Motor neuron (in vitro differentiated cells): ENCODE measurements at regions not wholly inside any gene's neighbourhood (a gene's known extent, or its start where the extent isn't known, plus 50 kb on each side); places are given as distances from the start of the nearest gene placed in this dataset.
A peak's percentile ranks its signal among the peaks of the same experiment; 100 is the strongest.

Experiments
- ATAC-seq, 8 experiments: fragments of 200-7000 bp; cut with Tn5 transposase; replicated peaks in 6 of 8; 2 replicates each; pipeline ENCODE4 v1.8.0; 2021; ENCODE audit warnings: mild to moderate bottlenecking in 8 of 8, moderate library complexity in 8 of 8
- H3K27ac ChIP-seq, 2 donors: fragments of 250-450 bp; sonication (Bioruptor Pico); 2 replicates each; pipeline ENCODE4 v1.9.0; 2021; ENCODE audit warnings: antibody characterized with exemption in 2 of 2, mild to moderate bottlenecking in 2 of 2, moderate library complexity in 1 of 2
- H3K4me1 ChIP-seq, 2 donors: fragments of 250-450 bp; sonication (Bioruptor Pico); replicated peaks in 1 of 2; 2 replicates each; pipeline ENCODE4 v1.6.1; 2021; ENCODE audit warnings: antibody characterized with exemption in 2 of 2, mild to moderate bottlenecking in 2 of 2, moderate library complexity in 1 of 2
- H3K4me3 ChIP-seq, 5 donors: fragments of 250-450 bp; sonication (Bioruptor Pico); 2 replicates each; pipeline ENCODE4 v1.9.0; 2021; ENCODE audit warnings: antibody characterized with exemption in 5 of 5, mild to moderate bottlenecking in 5 of 5, moderate library complexity in 4 of 5
- WGBS, 10 experiments: fragments of 450-650 bp; shearing (Covaris generic); methylation state at CpG; one replicate each; pipeline ENCODE4 v1.0.0; 2022; 5-methylcytosine and 5-hydroxymethylcytosine counted together
- in situ Hi-C, 9 experiments: fragments of 400-800 bp; cut with MboI; loops; one replicate each; pipeline ENCODE4 v1.15.0; 2021; ENCODE audit warnings: low sequenced_read_pairs in 9 of 9, low pct_unique_long_range_greater_than_20kb in 2 of 9; ENCODE audit not compliant: unreplicated experiment in 9 of 9

GRCh38 chr9:111236332-111236731, 93.7 kb downstream of the OR2K2 start:
- ATAC-seq = no peak
- in situ Hi-C loops = no loop called here
- Histone ChIP-seq H3K4me3 (no peak overlapping the region), H3K4me1 (no peaks in the 10 kb centered on the region), H3K27ac (no peak overlapping the region)
- 17 to 100% (median 63%) methylated on average over 1 to 2 of the region's 2 CpGs; no CpG with 5 or more reads in 1 of the 10 experiments for WGBS, 10 experiments

- in situ Hi-C loops = no loop called here
- Histone ChIP-seq H3K4me3 (no peak overlapping the region), H3K27ac (no peak overlapping the region), H3K4me1 (no peaks in the 10 kb centered on the region)
- WGBS, 10 experiments = 50 to 94% (median 67%) methylated on average over 1 to 2 of the region's 3 CpGs; no CpG with 5 or more reads in 3 of the 10 experiments
- ATAC-seq = no peak
Measured at GRCh38 chr9:111233963-111234362, 96.1 kb downstream of the OR2K2 start.

- Histone ChIP-seq H3K27ac (no peak overlapping the region), H3K4me3 (no peak overlapping the region), H3K4me1 (no peaks in the 10 kb centered on the region)
- in situ Hi-C loops = no loop called here
- peak in 1 of 8 experiments; percentile 25 for ATAC-seq
- WGBS, 10 experiments = 0 to 80% (median 49%) methylated on average over 1 to 7 of the region's 8 CpGs
Measured at GRCh38 chr9:111232997-111233790, 96.8 kb downstream of the OR2K2 start.

- WGBS, 10 experiments = 63 to 92% (median 85%) methylated on average over 1 to 3 of the region's 3 CpGs; no CpG with 5 or more reads in 2 of the 10 experiments
- ATAC-seq = no peak
- H3K27ac ChIP-seq = no peak overlapping the region
- H3K4me3 ChIP-seq = no peak overlapping the region
- H3K4me1 ChIP-seq = no peaks in the 10 kb centered on the region
- in situ Hi-C loops = no loop called here
Measured at GRCh38 chr9:111231801-111232580, 98.0 kb downstream of the OR2K2 start.

- Histone ChIP-seq H3K4me1 (no peaks in the 10 kb centered on the region), H3K27ac (no peak overlapping the region), H3K4me3 (no peak overlapping the region)
- WGBS, 10 experiments = 0 to 86% (median 50%) methylated on average over 1 of the region's 1 CpG; no CpG with 5 or more reads in 3 of the 10 experiments
- in situ Hi-C loops = no loop called here
- no peak for ATAC-seq
Measured at GRCh38 chr9:111222757-111223156, 107.3 kb downstream of the OR2K2 start.

- in situ Hi-C loops = no loop called here
- ATAC-seq = no peak
- Histone ChIP-seq H3K4me3 (no peak overlapping the region), H3K27ac (no peak overlapping the region), H3K4me1 (no peaks in the 10 kb centered on the region)
- WGBS, 10 experiments = 63 to 100% (median 78%) methylated on average over 1 to 6 of the region's 6 CpGs; no CpG with 5 or more reads in 1 of the 10 experiments
Measured at GRCh38 chr9:111212874-111213273, 117.2 kb downstream of the OR2K2 start.

GRCh38 chr9:111198936-111199335, 131.1 kb downstream of the OR2K2 start:
- no peak overlapping the region for H3K4me3 ChIP-seq
- in situ Hi-C loops = loop anchor here in 1 of 9 experiments (25.0 kb wide), 1 partner anchor 137 kb away; no protein-coding TSS in a partner anchor
- H3K4me1 ChIP-seq = no peaks in the 10 kb centered on the region
- ATAC-seq = no peak
- no peak overlapping the region for H3K27ac ChIP-seq

- no peak for ATAC-seq
- in situ Hi-C loops = loop anchor here in 1 of 9 experiments (25.0 kb wide), 1 partner anchor 135 kb away; no protein-coding TSS in a partner anchor
- no peak overlapping the region for H3K4me3 ChIP-seq
- no peaks in the 10 kb centered on the region for H3K4me1 ChIP-seq
- no peak overlapping the region for H3K27ac ChIP-seq
Measured at GRCh38 chr9:111197256-111197655, 132.8 kb downstream of the OR2K2 start.

- no peak for ATAC-seq
- in situ Hi-C loops = loop anchor here in 1 of 9 experiments (25.0 kb wide), 1 partner anchor 133 kb away; no protein-coding TSS in a partner anchor
- Histone ChIP-seq H3K4me3 (no peak overlapping the region), H3K4me1 (no peaks in the 10 kb centered on the region), H3K27ac (no peak overlapping the region)
- WGBS, 10 experiments = 10 to 98% (median 46%) methylated on average over 2 to 4 of the region's 4 CpGs; no CpG with 5 or more reads in 3 of the 10 experiments
Measured at GRCh38 chr9:111195766-111196165, 134.3 kb downstream of the OR2K2 start.

GRCh38 chr9:111193095-111193494, 136.9 kb downstream of the OR2K2 start:
- ATAC-seq = no peak
- in situ Hi-C loops = loop anchor here in 1 of 9 experiments (25.0 kb wide), 1 partner anchor 131 kb away; no protein-coding TSS in a partner anchor

GRCh38 chr9:111192650-111193049, 137.4 kb downstream of the OR2K2 start:
- WGBS, 10 experiments = 0 to 70% (median 53%) methylated on average over 1 to 2 of the region's 2 CpGs; no CpG with 5 or more reads in 1 of the 10 experiments
- Histone ChIP-seq H3K27ac (no peak overlapping the region), H3K4me1 (no peaks in the 10 kb centered on the region), H3K4me3 (no peak overlapping the region)
- in situ Hi-C loops = loop anchor here in 1 of 9 experiments (25.0 kb wide), 1 partner anchor 130 kb away; no protein-coding TSS in a partner anchor
- peak in 3 of 8 experiments; percentile 48 to 71 (median 61) for ATAC-seq

More at GRCh38 chr9:111193095-111193494, 136.9 kb downstream of the OR2K2 start:
- no peak overlapping the region for H3K4me3 ChIP-seq
- no peak overlapping the region for H3K27ac ChIP-seq
- H3K4me1 ChIP-seq = no peaks in the 10 kb centered on the region

GRCh38 chr9:111190347-111190746, 139.7 kb downstream of the OR2K2 start:
- no peak overlapping the region for H3K4me3 ChIP-seq

GRCh38 chr9:111187376-111187775, 142.6 kb downstream of the OR2K2 start:
- Histone ChIP-seq H3K4me1 (no peaks in the 10 kb centered on the region), H3K4me3 (no peak overlapping the region), H3K27ac (no peak overlapping the region)
- WGBS, 10 experiments = 80 to 100% (median 100%) methylated on average over 1 of the region's 1 CpG; no CpG with 5 or more reads in 1 of the 10 experiments
- in situ Hi-C loops = loop anchor here in 1 of 9 experiments (25.0 kb wide), 1 partner anchor 125 kb away; no protein-coding TSS in a partner anchor
- no peak for ATAC-seq

More at GRCh38 chr9:111190347-111190746, 139.7 kb downstream of the OR2K2 start:
- Histone ChIP-seq H3K27ac (no peak overlapping the region), H3K4me1 (no peaks in the 10 kb centered on the region)
- in situ Hi-C loops = loop anchor here in 1 of 9 experiments (25.0 kb wide), 1 partner anchor 128 kb away; no protein-coding TSS in a partner anchor
- no peak for ATAC-seq
